ENCODE measurements at regions not wholly inside any gene's neighbourhood (a gene's known extent, or its start where the extent isn't known, plus 50 kb on each side); places are given as distances from the start of the nearest gene placed in this dataset.

GRCh38 chr3:84536916-84537315 is 421.9 kb upstream of the CADM2 start:
- FAIRE-seq (no peak), DNase-seq (ENCODE audit: extremely low read depth in 1 of 4, low spot score in 3 of 4) (no peak), ATAC-seq (no peak)
- POLR2A ChIA-PET: no interaction called here
- 0% methylated on average over 3 of the region's 3 CpGs for WGBS (ENCODE audit: insufficient coverage, low coverage, missing lambda C conversion rate)
- Histone ChIP-seq H3K27ac (ENCODE audit: extremely low read depth, low read depth, low read length) (no peak overlapping the region), H3K4me3 (no peak overlapping the region), H2AFZ (ENCODE audit: low read depth, low read length) (no peak overlapping the region), H3K9me1 (ENCODE audit: control insufficient read depth, insufficient read depth, low read length) (no peaks in the 10 kb centered on the region), H3K36me3 (ENCODE audit: control insufficient read depth, insufficient read depth, low read length) (no peaks in the 10 kb centered on the region), H4K20me1 (replicated peaks; ENCODE audit: control insufficient read depth, insufficient read depth, low read length) (no peaks in the 10 kb centered on the region), H3K9me3 (replicated peaks; ENCODE audit: control insufficient read depth, insufficient read depth, low read depth, low read length) (no peaks in the 10 kb centered on the region), H3K27me3 (ENCODE audit: control insufficient read depth in 2 of 2, insufficient read depth in 2 of 2, low read length in 2 of 2) (no peaks in the 10 kb centered on the region), H3K79me2 (ENCODE audit: control insufficient read depth, insufficient read depth, low read length) (no peaks in the 10 kb centered on the region), H3K4me1 (replicated peaks in 1 of 2; ENCODE audit: control insufficient read depth in 2 of 2, insufficient read depth in 2 of 2, low read length in 2 of 2) (no peaks in the 10 kb centered on the region), H3K4me2 (ENCODE audit: insufficient read depth, low read length) (no peak overlapping the region), H3K9ac (ENCODE audit: insufficient read depth in 1 of 2, low read depth in 2 of 2, low read length in 2 of 2) (no peak overlapping the region)
- no peak for TF ChIP-seq MIER1 (IDR thresholded peaks at IDR 0.05; ENCODE audit: low read depth)
- no peak for TF ChIP-seq ZBTB26 (CRISPR knock-in tag; IDR thresholded peaks at IDR 0.05)
- no peak for TF ChIP-seq ZNF780A (CRISPR knock-in tag; IDR thresholded peaks at IDR 0.05)
- TF ChIP-seq SPI1 (IDR thresholded peaks at IDR 0.05; ENCODE audit: borderline replicate concordance, low read depth, low read length): no peak
- no peak for TF ChIP-seq RBM34 (IDR thresholded peaks at IDR 0.05; ENCODE audit: borderline replicate concordance, insufficient read depth, low read length)
- no peak for TF ChIP-seq PHB2 (IDR thresholded peaks at IDR 0.05; ENCODE audit: low read depth)
- TF ChIP-seq NCOA1 (IDR thresholded peaks at IDR 0.05; ENCODE audit: low read depth): no peak
- no peak for TF ChIP-seq HINFP (tag; conservative IDR thresholded peaks at IDR 0.05; ENCODE audit: low read depth)
- no peak for TF ChIP-seq MXI1 (IDR thresholded peaks at IDR 0.05; ENCODE audit: low read depth, low read length)
- no peak for TF ChIP-seq EP300 (IDR thresholded peaks at IDR 0.05; ENCODE audit: low read length)
- TF ChIP-seq MNT (conservative IDR thresholded peaks at IDR 0.05): no peak
- intact Hi-C loops (cut with micrococcal nuclease): no loop called here
- in situ Hi-C loops (cut with MboI): no loop called here
- CTCF ChIA-PET (ENCODE audit: low intra/inter-chr PET ratio): no interaction called here
- no TSS peak for BruUV-seq (replicated peaks)
